H1 (cell line): ENCODE measurements at regions not wholly inside any gene's neighbourhood (a gene's known extent, or its start where the extent isn't known, plus 50 kb on each side); places are given as distances from the start of the nearest gene placed in this dataset.

Experiments
- CTCF ChIA-PET: fragments of 300-600 bp; sonication (Branson Sonifier 250); formaldehyde crosslinking; loops from one replicate; lab custom pipeline; 2021; ENCODE audit not compliant: partially characterized antibody; lab: Charles Lee
- POLR2A ChIA-PET: fragments of 300-600 bp; sonication (Branson Sonifier 250); formaldehyde crosslinking; loops from one replicate; lab custom pipeline; 2021; ENCODE audit warnings: inconsistent platforms; ENCODE audit not compliant: partially characterized antibody; lab: Charles Lee
- DNase-seq, 2 experiments: peaks; one replicate each; pipeline versions ENCODE4 v3.0.0 to v3.0.0-alpha.2; 2010 to 2022; ENCODE audit warnings: low spot score in 2 of 2, low read depth in 1 of 2, mixed read lengths in 1 of 2
- FAIRE-seq: peaks from 2 replicates; lab custom pipeline; 2011; peaks lifted over from hg19 to GRCh38; lab: Jason Lieb, UNC
- H2AFZ ChIP-seq: 2 replicates; pipeline ENCODE4 v1.8.1; 2012; ENCODE audit warnings: low read length, inconsistent platforms
- H2AK5ac ChIP-seq: 2 replicates; pipeline ENCODE4 v1.6.1; 2013; ENCODE audit warnings: low read depth, low read length
- H2BK120ac ChIP-seq: replicated peaks from 2 replicates; pipeline ENCODE3; 2013; ENCODE audit warnings: low read depth, low read length, inconsistent platforms
- H2BK12ac ChIP-seq: 2 replicates; pipeline ENCODE4 v1.6.1; 2013; ENCODE audit warnings: low read depth, low read length
- H2BK15ac ChIP-seq: 2 replicates; pipeline ENCODE4 v1.6.1; 2013; ENCODE audit warnings: low read length
- H2BK20ac ChIP-seq: 2 replicates; pipeline ENCODE4 v1.6.1; 2013; ENCODE audit warnings: low read length
- H2BK5ac ChIP-seq: 2 replicates; pipeline ENCODE4 v1.6.1; 2013; ENCODE audit warnings: low read depth, low read length
- H3K14ac ChIP-seq: 2 replicates; pipeline ENCODE4 v1.6.1; 2013; ENCODE audit warnings: inconsistent platforms; ENCODE audit not compliant: insufficient read length
- H3K18ac ChIP-seq: 2 replicates; pipeline ENCODE4 v1.6.1; 2013; ENCODE audit warnings: low read length; ENCODE audit errors: extremely low read depth
- H3K23ac ChIP-seq: 2 replicates; pipeline ENCODE4 v1.6.1; 2013; ENCODE audit warnings: inconsistent platforms; ENCODE audit not compliant: insufficient read length
- H3K23me2 ChIP-seq: 2 replicates; pipeline ENCODE4 v1.6.1; 2013; ENCODE audit warnings: low read depth, low read length
- H3K27ac ChIP-seq: 2 replicates; pipeline ENCODE4 v1.6.1; 2011; ENCODE audit warnings: low read depth, low read length, inconsistent platforms
- H3K27me3 ChIP-seq, 4 experiments: replicated peaks in 1 of 4; 1 replicate in 1 of 4; 2 replicates in 3 of 4; pipeline versions ENCODE4 v1.6.1 to v1.8.1; 2011 to 2013; ENCODE audit warnings: low read length in 3 of 4, mild to moderate bottlenecking in 3 of 4, inconsistent platforms in 2 of 4, mixed read lengths in 2 of 4, moderate library complexity in 1 of 4; ENCODE audit not compliant: control insufficient read depth in 3 of 4, insufficient read depth in 3 of 4; ENCODE audit errors: extremely low read depth in 1 of 4
- H3K36me3 ChIP-seq, 4 experiments: 2 replicates each; pipeline versions ENCODE4 v1.6.1 to v1.8.1; 2011 to 2013; ENCODE audit warnings: mild to moderate bottlenecking in 4 of 4, low read length in 3 of 4, moderate library complexity in 2 of 4, control low read depth in 1 of 4, inconsistent platforms in 1 of 4; ENCODE audit not compliant: insufficient read depth in 4 of 4, control insufficient read depth in 2 of 4
- H3K4ac ChIP-seq: replicated peaks from 2 replicates; pipeline ENCODE3; 2013; ENCODE audit warnings: low read length, low read depth, mixed read lengths, inconsistent platforms; ENCODE audit not compliant: insufficient read length
- H3K4me1 ChIP-seq, 4 experiments: replicated peaks in 1 of 4; 1 replicate in 1 of 4; 2 replicates in 3 of 4; pipeline versions ENCODE4 v1.6.1 to v1.8.1; 2011 to 2013; ENCODE audit warnings: low read length in 3 of 4, inconsistent platforms in 2 of 4, mixed read lengths in 1 of 4; ENCODE audit not compliant: insufficient read depth in 4 of 4, control insufficient read depth in 3 of 4
- H3K4me2 ChIP-seq, 2 experiments: 2 replicates each; pipeline versions ENCODE4 v1.6.1 to v1.8.1; 2011 to 2013; ENCODE audit warnings: low read depth in 2 of 2, low read length in 2 of 2, control low read depth in 1 of 2, inconsistent platforms in 1 of 2, mild to moderate bottlenecking in 1 of 2; ENCODE audit not compliant: insufficient read depth in 1 of 2
- H3K4me3 ChIP-seq, 4 experiments: fragments of 200-600, 300-600 bp in 1 of 4; sonication (generic), shearing (Covaris generic), sonication (Bioruptor Twin) in 1 of 4; 2 replicates each; pipeline versions ENCODE4 v1.5.1 to v1.8.1; 2011 to 2016; ENCODE audit warnings: low read length in 4 of 4, low read depth in 3 of 4, control low read depth in 2 of 4, inconsistent platforms in 2 of 4, mild to moderate bottlenecking in 2 of 4, mixed read lengths in 1 of 4, moderate library complexity in 1 of 4; ENCODE audit not compliant: insufficient read depth in 2 of 4; ENCODE audit errors: extremely low read depth in 1 of 4
- H3K56ac ChIP-seq: replicated peaks from 2 replicates; pipeline ENCODE3; 2013; ENCODE audit warnings: low read depth, mild to moderate bottlenecking, mixed read lengths, low read length, inconsistent platforms; ENCODE audit not compliant: insufficient read length
- H3K79me1 ChIP-seq: 2 replicates; pipeline ENCODE4 v1.6.1; 2013; ENCODE audit warnings: low read depth, low read length, control low read depth
- H3K79me2 ChIP-seq, 2 experiments: 2 replicates each; pipeline versions ENCODE4 v1.6.1 to v1.8.1; 2012 to 2013; ENCODE audit warnings: low read length in 2 of 2, mild to moderate bottlenecking in 2 of 2, inconsistent platforms in 1 of 2; ENCODE audit not compliant: insufficient read depth in 2 of 2, control insufficient read depth in 1 of 2
- H3K9ac ChIP-seq, 4 experiments: replicated peaks in 1 of 4; 1 replicate in 1 of 4; 2 replicates in 3 of 4; pipeline versions ENCODE4 v1.6.1 to v1.8.1; 2011 to 2013; ENCODE audit warnings: low read depth in 3 of 4, low read length in 3 of 4, control low read depth in 2 of 4, mild to moderate bottlenecking in 2 of 4, moderate library complexity in 2 of 4, inconsistent platforms in 1 of 4; ENCODE audit errors: extremely low read depth in 1 of 4
- H3K9me3 ChIP-seq, 2 experiments: 2 replicates each; pipeline versions ENCODE4 v1.6.1 to v1.8.1; 2012 to 2013; ENCODE audit warnings: mild to moderate bottlenecking in 2 of 2, moderate library complexity in 2 of 2, control low read depth in 1 of 2, inconsistent platforms in 1 of 2, low read depth in 1 of 2, low read length in 1 of 2, mixed read lengths in 1 of 2; ENCODE audit not compliant: insufficient read depth in 2 of 2
- H4K20me1 ChIP-seq, 2 experiments: replicated peaks in 1 of 2; 2 replicates each; pipeline versions ENCODE3 to v1.8.1; 2011 to 2013; ENCODE audit warnings: inconsistent platforms in 2 of 2, low read length in 2 of 2, mild to moderate bottlenecking in 1 of 2; ENCODE audit not compliant: insufficient read depth in 2 of 2, control insufficient read depth in 1 of 2
- H4K5ac ChIP-seq: 2 replicates; pipeline ENCODE4 v1.6.1; 2013; ENCODE audit warnings: low read length, low read depth, mixed read lengths, inconsistent platforms; ENCODE audit not compliant: insufficient read length
- H4K8ac ChIP-seq: 2 replicates; pipeline ENCODE4 v1.8.0; 2013; ENCODE audit warnings: mild to moderate bottlenecking, moderate library complexity, low read length, inconsistent platforms; ENCODE audit not compliant: insufficient read depth; ENCODE audit errors: extremely low read depth
- H4K91ac ChIP-seq: replicated peaks from 2 replicates; pipeline ENCODE3; 2013; ENCODE audit warnings: low read length, mixed read lengths, inconsistent platforms; ENCODE audit not compliant: insufficient read length
- HDAC6 ChIP-seq: IDR thresholded peaks from one replicate; pipeline ENCODE4 v1.7.1; 2012; ENCODE audit warnings: low read depth, mild to moderate bottlenecking, inconsistent platforms, low read length, moderate library complexity
- ZNF274 ChIP-seq: IDR thresholded peaks from 2 replicates; pipeline ENCODE4 v1.7.0; 2012; ENCODE audit warnings: low read length, borderline replicate concordance; ENCODE audit errors: extremely low read depth
- WGBS, 2 experiments: shearing (Covaris generic) in 1 of 2; methylation state at CpG; one replicate each; pipeline versions ENCODE4 v1.1.6 to v1.1.7; 2013 to 2015; ENCODE audit warnings: low lambda C conversion rate in 2 of 2, mixed read lengths in 2 of 2, inconsistent platforms in 1 of 2, low coverage in 1 of 2, missing lambda C conversion rate in 1 of 2; ENCODE audit not compliant: insufficient replicate concordance in 2 of 2, insufficient coverage in 1 of 2, insufficient read length in 1 of 2; ENCODE audit errors: extremely low coverage in 1 of 2, missing lambda C conversion rate in 1 of 2; 5-methylcytosine and 5-hydroxymethylcytosine counted together

GRCh38 chr10:2351566-2351965 lies 614.2 kb upstream of the ADARB2 start:
- no peak overlapping the region for H4K91ac ChIP-seq
- no peak overlapping the region for H3K56ac ChIP-seq
- no peak overlapping the region for H2BK5ac ChIP-seq
- FAIRE-seq (no peak), DNase-seq (no peak)
- H3K9ac ChIP-seq, result no peak overlapping the region
- H2BK12ac ChIP-seq, result no peak overlapping the region
- H3K4me2 ChIP-seq, result no peak overlapping the region
- H3K36me3 ChIP-seq, result no peaks in the 10 kb centered on the region
- WGBS, 2 experiments, result 92% methylated on average over 16 of the region's 16 CpGs; no CpG with 5 or more reads in 1 of the 2 experiments
- no peak overlapping the region for H4K5ac ChIP-seq
- no peaks in the 10 kb centered on the region for H3K9me3 ChIP-seq
- H3K23ac ChIP-seq, result no peak overlapping the region
- no peak overlapping the region for H2BK20ac ChIP-seq
- no peak overlapping the region for H3K4ac ChIP-seq
- no peak overlapping the region for H2BK15ac ChIP-seq
- H3K79me2 ChIP-seq, result no peaks in the 10 kb centered on the region
- no peak overlapping the region for H3K4me3 ChIP-seq
- POLR2A ChIA-PET, result no interaction called here
- no peak overlapping the region for H4K8ac ChIP-seq
- no peak overlapping the region for H3K18ac ChIP-seq
- H2BK120ac ChIP-seq, result no peak overlapping the region
- no peak for TF ChIP-seq HDAC6
- no peak for TF ChIP-seq ZNF274
- CTCF ChIA-PET, result interaction anchor here (0.6 kb wide), 1 partner anchor 215 kb away, joined by 3 read pairs; no protein-coding TSS in a partner anchor
- H2AK5ac ChIP-seq, result no peak overlapping the region
- H4K20me1 ChIP-seq, result no peaks in the 10 kb centered on the region
- H3K79me1 ChIP-seq, result no peaks in the 10 kb centered on the region
- H3K14ac ChIP-seq, result no peak overlapping the region
- H3K4me1 ChIP-seq, result no peaks in the 10 kb centered on the region
- H3K27me3 ChIP-seq, result no peaks in the 10 kb centered on the region
- no peak overlapping the region for H2AFZ ChIP-seq
- H3K23me2 ChIP-seq, result no peaks in the 10 kb centered on the region
- no peak overlapping the region for H3K27ac ChIP-seq
